T-helper 9 cell (primary cell): ENCODE measurements at regions not wholly inside any gene's neighbourhood (a gene's known extent, or its start where the extent isn't known, plus 50 kb on each side); places are given as distances from the start of the nearest gene placed in this dataset.
"Not testable (repeated sequence)": the region's sequence is repeated elsewhere in the genome, so short reads cannot be mapped to it uniquely, and the experiment has no call there.

ENCODE experiments used
- DNase-seq: peaks from one replicate; pipeline ENCODE4 v3.0.0-alpha.2; 2020

DNA sequence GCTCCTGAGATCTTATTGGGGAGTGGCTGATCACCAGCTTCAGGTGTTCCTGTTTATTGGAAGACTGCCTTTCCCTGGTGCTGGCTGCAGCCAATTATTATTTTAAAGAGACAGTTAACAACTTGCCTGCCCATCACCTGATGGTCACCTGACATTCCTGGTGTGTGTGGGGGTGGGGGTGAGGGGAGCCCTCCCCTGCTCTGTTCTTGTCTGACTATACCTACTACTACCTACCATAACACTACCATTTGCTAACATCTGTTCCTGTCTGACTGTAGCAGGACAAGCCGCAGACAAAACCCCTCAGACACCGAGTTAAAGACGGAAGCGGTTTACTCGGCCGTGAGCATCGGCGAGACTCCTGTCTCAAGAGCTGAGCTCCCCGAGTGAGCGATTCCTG lies 54.9 kb upstream of the NBPF3 start:
- no peak for DNase-seq

DNA sequence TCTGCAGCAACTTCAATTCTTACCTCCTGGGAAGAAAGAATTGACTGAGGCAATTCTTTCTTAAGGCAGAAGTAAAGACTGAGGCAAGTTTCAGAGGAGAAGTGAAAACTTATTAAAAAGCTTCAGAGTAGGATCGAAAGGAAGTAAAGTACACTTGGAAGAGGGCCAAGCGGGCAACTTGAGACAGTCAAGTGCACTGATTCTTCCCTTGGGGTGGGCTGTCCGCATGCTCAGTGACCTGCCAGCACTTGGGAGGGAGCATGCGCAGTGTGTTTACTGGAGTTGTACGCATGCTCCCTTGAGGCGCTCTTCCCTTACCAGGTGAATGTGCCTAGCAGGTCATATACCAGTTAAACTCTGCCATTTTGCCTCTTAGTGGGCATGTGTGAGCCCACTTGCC lies 55.3 kb upstream of the NBPF3 start:
- no peak for DNase-seq

DNA sequence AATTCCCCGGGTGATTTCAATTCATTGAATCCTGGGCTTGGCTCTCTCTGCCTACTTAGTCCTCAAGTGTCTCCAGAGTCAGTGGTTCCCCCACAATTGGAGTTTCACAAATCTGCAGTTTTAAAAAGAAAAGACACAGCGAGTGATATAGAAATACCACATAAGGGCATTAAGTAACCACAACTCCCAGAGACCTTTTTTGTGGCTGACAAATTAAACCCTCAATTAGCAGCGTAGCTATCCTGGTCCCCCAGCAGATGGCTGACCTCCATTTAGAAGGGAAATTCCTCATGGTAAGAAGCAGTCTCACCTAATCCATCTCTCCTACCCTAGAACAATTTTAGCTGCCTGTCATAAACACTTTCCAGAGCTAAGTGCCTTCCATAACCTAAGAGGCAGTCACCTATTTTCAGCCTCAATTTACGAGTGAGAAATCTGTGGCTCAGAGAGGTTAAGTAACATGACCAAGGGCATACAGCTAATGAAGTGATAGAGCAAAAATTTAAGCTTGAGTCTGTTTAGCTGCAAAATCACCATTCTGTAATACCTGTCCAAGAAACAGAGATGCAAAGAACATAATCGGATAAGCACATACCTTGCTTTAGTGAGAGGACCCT lies 56.0 kb upstream of the NBPF3 start:
- no peak for DNase-seq

DNA sequence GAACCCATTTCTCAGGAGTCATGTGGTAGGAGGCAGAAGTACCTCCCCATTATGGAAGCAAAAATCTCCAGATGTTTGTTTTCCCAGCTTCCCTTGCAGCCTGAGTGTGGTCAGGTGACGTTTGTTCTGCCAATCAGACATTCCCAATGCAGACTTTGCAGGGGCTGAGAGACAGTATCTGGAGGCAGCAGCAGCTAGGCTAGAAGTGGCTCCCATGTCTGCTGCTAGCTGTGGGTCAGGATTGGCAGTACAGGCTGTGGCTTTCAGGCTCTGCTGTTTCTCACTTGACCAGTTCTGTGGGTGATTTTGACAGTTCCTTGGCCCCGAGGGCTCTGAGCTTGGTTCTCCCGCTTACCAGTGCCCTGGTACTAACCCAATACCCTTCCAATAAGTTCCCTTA lies 58.6 kb upstream of the NBPF3 start:
- DNase-seq = no peak

DNA sequence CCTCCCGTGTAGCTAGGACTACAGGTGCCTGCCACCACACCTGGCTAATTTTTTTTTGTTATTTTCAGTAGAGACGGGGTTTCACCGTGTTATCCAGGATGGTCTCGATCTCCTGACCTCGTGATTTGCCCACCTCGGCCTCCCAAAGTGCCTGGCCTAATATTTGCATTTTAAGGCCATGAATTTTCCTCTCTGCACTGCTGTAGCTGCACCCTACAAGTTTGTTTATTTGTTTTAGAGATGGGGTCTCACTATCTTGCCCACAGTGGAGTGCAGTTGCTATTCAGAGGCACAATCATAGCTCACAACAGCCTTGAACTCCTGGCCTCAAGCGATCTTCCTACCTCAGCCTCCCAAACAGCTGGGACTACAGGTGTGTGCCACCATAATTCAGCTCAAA lies 59.8 kb upstream of the NBPF3 start:
- not testable (repeated sequence) for DNase-seq

DNA sequence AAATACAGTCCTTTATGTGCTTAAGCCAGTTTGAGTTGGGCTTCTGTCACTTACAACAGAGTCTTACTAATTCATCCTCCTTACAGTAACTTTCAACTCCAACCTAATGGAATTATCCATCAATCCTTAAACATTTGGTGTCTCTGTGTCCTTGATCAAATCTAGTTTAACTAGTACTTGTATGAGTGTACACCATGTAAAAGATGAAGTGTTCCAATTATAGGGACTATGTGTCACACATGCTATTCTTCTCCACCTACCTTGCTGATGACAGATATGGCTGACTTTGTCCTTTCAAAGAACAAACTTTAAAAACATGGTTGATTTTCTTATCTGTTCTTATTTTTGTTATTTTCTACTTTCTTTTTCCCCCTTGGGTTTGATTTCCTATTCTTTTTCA lies 60.4 kb upstream of the NBPF3 start:
- no peak for DNase-seq

DNA sequence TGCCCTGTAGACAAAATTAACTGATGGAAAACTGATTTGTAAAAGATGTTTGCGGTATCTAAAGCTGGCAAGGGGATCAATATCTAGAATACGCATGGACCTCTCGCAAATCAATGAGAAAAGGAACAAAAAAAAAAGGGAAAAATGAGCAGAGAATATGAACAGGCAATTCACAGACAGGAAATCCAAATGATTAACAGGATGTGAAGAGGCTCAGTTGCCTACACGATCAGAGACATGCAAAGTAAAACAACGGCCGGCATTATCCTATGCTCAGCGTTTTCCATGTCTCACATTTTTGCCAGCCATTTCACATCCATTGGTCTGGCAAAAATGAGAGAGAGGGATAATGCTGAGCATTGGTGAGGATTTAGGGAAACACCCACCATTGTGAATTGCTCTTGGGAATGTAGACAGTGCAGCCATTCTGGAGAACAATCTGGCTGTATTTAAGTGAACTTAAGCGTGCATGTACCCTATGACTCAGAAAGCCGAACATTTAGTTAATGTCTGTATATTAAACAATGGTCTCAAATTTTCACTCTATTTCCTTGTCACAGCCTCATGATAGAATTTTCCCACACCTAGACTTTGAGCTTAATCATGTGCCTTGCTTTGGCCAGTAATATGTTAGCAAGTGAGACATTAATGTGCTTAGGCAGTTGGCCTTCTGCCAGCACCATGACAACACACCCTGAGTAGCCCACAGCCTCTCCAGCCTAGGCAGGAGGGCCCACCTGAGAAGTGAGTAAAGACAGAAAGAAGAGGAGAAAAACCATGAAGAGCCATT lies 61.0 kb upstream of the NBPF3 start:
- no peak for DNase-seq

DNA sequence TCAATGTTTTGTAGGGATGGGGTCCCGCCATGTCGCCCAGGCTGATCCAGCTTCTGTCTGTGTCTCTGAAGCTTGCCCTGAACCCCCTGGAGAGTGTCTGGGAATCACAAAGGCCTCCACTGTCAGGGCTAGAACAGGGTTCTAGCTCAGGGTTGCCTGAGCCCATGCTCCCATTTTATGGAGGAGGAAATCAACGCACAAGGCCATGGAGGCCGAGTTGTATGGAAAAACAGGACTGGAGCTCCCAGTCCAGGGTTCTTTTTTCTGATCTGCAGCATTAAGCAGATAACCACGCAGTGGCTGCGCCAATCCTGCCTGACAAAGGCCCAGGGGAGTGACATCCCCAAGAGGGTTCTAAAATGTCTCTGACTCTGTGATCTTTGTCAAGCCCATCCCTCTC lies 67.6 kb upstream of the NBPF3 start:
- no peak for DNase-seq

DNA sequence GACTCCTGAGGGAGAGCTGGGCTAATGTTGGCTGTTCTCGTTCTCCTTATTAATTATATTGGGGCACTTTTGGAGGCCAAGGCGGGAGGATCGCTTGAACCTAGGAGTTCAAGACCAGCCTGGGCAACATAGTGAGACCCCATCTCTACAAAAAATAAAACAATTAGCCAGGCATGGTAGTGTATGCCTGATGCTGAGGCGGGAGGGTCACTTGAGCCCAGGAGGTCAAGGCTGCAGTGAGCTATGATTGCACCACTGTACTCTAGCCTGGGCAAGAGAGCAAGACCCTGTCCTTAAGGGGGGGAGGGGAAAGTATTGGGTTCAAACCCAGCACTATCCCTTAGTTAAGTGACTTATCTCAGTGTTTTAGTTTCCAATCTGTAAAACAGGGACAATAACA lies 70.0 kb upstream of the NBPF3 start:
- DNase-seq = no peak

DNA sequence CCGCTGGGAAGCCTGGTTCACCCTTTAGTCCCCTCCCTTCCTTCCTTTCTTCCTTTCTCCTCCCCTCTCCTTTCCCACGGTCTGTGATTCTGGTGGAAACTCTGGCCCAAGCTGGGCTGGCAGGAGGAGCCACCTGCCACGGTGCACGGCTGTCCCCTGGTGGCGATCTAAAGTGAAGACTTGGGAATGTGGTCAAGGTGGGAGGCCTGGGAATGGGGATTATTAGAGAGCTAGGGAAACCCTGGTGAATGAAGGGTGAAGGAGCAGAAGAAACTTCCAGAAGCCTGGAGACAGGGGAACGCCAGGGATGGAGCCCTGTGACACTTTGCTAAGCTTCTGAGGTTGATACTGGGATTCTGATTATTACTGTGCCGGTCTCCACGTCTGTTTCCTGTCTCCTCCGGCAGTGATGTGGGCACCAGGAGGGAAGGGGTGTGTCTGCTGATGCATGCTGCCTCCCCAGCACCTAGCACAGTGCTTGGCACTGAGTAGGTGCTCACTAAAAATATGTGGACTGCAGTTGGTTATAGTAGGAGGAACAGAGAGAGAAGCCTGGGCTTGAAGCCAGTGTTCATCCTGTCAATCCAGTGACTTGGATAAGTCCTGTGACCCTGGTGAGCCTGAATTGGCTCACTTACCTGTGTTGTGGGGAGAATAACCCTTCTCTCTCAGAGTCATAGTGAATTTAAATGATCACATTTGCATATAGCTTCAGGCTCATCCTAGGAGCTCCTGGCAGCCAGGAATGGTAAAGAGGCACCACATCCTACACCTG lies 71.2 kb upstream of the NBPF3 start:
- DNase-seq = peak; percentile 63

DNA sequence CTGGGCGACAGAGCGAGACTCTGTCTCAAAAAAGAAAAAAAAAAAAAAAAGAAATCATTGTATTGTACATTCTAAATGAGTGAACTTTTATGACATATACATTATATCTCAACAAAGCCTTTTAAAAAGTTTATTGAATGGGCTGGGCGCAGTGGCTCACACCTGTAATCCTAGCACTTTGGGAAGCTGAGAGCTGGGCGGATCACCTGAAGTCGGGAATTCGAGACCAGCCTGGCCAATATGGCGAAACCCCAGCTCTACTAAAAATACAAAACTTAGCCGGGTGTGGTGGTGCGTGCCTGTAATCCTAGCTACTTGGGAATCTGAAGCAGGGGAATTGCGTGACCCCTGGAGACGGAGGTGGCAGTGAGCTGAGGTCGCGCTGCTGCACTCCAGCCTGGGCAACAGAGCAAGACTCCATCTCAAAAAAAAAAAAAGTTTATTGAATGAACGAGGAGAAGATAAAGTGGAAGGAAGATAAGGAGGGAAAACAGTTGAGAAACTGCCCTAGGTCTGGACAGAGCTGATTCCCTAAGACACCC lies 71.9 kb upstream of the NBPF3 start:
- not testable (repeated sequence) for DNase-seq

DNA sequence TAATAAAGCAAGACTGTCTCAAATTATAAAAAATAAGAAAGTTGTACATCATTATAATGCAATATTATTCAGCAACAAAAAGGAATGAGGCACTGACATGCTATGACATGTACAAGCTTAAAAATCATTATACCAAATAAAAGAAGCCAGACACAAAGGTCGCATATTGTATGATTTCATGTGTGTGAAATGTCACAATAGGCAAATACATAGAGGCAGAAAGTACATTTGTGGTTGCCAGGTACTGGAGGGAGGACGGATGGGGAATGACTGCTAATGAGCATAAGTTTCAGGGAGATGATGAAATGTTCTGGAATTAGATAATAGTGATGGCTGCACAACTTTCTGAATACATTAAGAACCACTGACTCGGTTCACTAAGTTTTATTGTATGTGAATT lies 73.6 kb upstream of the NBPF3 start:
- DNase-seq = no peak

DNA sequence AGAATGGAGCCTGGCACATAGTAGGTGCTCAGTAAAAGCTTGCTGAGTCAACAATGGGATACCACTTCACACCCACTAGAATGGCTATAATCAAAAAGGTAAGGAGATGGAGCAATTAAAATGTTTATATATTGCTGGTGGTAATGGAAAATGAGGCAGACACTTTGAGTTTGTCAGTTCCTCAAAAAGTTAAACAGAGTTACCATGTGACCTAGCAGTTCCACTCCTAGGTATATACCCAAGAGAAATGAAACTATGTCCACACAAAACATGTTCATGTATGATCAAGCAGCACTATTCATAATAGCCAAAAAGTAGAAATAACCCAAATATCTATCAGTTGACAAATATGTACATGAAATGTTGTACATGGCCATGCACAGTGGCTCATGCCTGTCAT lies 74.8 kb upstream of the ECE1 start:
- DNase-seq = no peak

DNA sequence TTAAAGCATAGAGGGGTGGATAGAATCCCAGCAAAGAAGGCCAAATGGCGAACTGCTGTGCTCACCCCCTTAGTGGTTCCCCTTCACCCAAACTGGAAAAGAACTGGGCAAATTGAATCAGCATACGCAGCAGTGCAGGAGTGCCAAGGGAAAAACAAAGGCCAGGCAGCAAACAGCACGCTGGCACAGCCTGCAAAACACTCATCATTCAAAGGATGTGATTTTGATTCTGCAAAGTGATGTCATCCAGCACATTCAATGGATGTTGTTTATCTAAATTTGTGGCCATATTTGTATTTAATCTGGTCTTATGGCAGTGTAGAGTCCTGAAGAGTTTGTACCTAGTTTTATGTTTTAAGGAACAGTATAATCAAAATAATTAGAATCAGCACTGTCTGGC lies 71.8 kb upstream of the ECE1 start:
- no peak for DNase-seq

DNA sequence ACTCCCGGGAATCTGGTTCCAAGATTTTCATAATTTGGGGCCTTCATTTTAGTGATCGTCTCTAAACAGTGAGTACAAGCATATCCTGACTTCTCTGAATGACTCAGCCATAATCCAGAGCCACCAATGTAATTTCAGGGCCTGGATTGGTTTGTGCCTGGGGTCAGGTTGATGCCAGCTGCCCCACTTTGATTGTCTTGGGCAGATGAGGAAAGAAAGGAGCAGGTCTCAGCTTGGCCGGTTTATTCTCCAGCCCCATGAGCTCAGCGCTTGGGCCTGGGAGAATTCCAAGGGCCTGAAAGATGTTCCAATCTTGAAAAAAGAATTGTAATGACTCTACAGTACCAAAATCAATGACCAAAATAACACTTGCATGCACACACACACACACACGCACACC lies 71.2 kb upstream of the ECE1 start:
- DNase-seq = no peak

DNA sequence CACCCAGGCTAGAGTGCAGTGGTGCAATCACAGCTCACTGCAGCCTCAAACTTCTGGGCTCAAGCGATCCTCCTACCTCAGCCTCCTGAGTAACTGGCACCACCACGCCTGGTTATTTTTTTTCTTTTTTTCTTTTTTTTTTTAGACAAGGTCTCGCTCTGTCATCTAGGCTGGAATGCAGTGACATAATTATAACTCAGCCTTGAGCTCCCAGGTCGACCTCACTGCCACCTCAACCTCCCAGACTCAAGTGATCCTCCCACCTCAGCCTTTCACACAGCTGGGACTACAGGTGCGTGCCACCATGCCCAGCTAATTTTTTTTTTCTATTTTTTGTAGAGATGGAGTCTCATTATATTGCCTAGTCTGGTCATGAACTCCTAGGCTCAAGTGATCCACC lies 66.9 kb upstream of the ECE1 start:
- no peak for DNase-seq

DNA sequence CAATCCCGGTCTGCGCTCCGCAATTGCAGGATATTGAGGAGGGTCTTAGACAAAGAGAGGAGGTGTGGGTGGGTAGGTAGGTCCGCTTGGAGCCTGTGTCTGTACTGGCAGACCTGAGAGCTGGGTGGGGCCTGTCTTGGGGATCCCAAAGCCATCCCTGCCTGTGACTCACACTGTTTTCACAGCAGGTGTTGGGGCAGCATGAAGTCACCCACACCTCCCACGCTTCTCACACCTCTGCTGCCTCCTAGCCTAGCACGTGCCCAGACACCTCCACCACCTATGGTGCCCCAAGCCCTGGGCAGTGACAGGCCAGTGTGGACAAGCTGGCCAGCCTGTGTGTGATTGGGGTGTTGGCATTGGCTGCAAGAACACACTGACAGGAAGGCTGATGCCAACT lies 65.7 kb upstream of the ECE1 start:
- DNase-seq = no peak

DNA sequence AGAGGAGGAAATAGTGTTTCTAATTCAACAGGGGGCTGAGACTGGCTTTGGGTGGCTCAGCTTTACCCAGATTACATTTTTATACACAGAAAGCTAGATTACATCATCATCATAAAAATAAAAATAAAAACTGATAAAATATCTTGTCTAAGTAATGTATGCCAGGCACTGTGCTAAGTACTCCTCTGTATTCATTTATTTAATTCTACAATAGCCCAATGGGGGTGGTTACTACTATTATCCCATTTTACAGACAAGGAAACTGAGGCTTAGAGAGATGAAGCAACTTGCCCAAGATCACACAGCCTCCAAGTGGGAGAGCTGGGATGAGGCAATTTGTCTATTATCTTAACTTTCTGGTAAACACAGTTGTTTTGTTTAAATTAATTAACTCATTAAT lies 62.3 kb upstream of the ECE1 start:
- DNase-seq = no peak

DNA sequence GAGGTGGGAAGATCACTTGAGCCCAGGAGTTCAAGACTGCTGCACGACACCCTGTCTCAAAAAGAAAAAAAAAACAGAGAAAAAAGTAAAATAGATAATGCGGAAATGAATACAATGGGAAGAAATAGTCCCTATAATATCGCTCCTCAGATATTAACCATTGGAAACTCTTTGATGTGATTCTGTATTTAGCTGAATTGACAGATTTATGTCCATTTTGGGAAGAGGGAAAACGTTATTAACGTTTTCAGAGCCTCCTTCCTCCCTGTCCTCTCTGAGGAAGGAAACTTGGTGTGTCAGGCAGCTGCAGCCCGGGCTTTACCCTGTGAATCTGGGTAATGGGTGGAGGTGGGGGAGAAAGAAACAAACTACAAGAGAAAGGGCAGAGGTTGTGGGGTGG lies 61.6 kb upstream of the ECE1 start:
- DNase-seq = no peak

DNA sequence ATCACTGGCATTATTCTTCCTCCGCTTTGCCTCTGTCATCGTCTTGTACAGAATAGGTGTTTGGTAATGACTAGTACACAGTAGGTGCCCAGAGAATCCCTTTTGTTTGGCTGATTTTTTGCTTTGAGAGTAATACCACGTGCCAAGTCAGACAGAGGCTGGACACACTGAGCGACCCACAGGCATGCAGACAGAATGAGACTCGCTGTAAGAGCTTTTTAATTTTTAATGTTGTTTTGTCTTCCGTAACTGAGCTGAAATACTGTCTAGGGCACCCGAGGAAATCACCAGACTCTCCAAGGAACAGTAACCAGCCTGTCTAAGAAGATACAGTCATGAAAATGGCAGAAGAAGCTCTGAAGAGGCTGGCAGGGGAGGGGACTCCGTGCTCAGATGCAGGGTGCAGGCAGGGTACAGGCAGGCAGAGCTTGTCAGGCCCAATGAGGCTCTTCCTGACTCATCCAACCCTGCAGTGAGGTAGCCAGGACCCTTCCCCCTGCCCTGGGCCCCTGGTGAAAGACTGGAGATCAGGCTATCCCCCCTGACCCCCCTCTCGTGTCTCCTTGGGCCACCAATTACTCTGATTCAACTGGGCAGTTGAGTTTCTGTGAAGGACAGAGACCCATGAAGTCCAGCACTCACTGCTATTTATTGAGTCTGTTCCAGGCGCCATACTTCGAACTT lies 60.1 kb upstream of the ECE1 start:
- DNase-seq = no peak

DNA sequence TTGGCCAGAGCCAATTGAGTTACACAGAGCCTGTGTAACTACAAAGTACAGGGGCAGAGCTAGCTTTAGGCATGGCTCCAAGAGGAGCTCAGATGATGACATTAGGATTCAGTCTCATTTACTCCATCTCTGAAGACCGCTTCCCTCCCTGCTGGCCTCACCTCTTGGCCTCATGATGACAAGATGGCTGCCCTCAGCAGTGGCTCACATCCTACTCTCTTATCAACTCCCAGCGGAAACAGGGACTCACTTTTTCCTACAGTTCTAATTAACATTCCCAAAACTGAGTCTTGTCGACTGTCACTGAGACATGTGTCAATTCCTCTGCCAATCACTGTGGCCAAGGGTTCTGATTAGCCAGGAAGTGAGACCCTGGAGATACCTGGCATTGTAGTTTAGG lies 59.4 kb upstream of the ECE1 start:
- DNase-seq = no peak

DNA sequence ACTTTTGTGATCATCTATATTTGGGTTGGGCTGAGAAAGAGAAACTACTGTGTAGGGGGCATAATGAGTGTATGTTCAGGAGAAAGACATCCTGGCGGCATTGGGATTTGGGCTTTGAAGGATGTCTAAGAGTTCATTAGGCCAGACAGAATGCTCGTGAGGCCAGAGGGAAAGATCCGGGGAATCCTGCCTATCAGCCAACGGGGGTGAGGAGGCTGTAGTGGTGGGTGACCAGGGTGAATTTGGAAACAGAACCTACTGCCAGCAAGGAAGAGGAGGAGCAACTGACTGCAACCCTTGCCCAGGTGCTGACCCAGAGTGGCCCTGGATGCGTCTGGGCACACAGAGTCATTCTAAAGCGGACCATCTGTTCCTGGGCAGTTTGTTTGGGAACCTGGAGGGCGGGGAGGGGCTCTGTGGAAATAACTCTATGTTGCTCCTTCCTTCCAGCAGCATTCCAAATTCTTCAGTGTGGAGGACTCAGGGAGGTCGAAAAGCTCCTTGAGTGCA lies 56.9 kb upstream of the ECE1 start:
- no peak for DNase-seq
